ENCODE measurements at regions not wholly inside any gene's neighbourhood (a gene's known extent, or its start where the extent isn't known, plus 50 kb on each side); places are given as distances from the start of the nearest gene placed in this dataset.

GRCh38 chr11:119789766-119790407, 60.9 kb upstream of the NECTIN1 start:
- no peak for TF ChIP-seq MAX (IDR thresholded peaks at IDR 0.05)
- no peak for TF ChIP-seq CTCF (IDR thresholded peaks at IDR 0.05; ENCODE audit: low read depth, low read length, missing input control)
- TF ChIP-seq RAD21 (IDR thresholded peaks at IDR 0.05): no peak
- no peak for TF ChIP-seq JUND (IDR thresholded peaks at IDR 0.05)
- no peak for TF ChIP-seq REST (IDR thresholded peaks at IDR 0.05)
- no peak for TF ChIP-seq SP1 (IDR thresholded peaks at IDR 0.05)
- TF ChIP-seq ZBTB33 (IDR thresholded peaks at IDR 0.05): no peak
- no peak for TF ChIP-seq YY1 (IDR thresholded peaks at IDR 0.05)
- TF ChIP-seq FOXA1 (IDR thresholded peaks at IDR 0.05): no peak
- TF ChIP-seq TAF1 (conservative IDR thresholded peaks at IDR 0.05): no peak
- TF ChIP-seq HNF4G (IDR thresholded peaks at IDR 0.05): no peak
- no peak for TF ChIP-seq EGR1 (IDR thresholded peaks at IDR 0.05; ENCODE audit: low read depth in 2 of 2)
- no peak for TF ChIP-seq NR2F2 (IDR thresholded peaks at IDR 0.05)
- no peak for TF ChIP-seq GABPA (IDR thresholded peaks at IDR 0.05 in 1 of 2, conservative IDR thresholded peaks at IDR 0.05 in 1 of 2)

All from liver (tissue), 3 donors.